ENCODE measurements at regions not wholly inside any gene's neighbourhood (a gene's known extent, or its start where the extent isn't known, plus 50 kb on each side); places are given as distances from the start of the nearest gene placed in this dataset.
A peak's percentile ranks its signal among the peaks of the same experiment; 100 is the strongest.

DNA sequence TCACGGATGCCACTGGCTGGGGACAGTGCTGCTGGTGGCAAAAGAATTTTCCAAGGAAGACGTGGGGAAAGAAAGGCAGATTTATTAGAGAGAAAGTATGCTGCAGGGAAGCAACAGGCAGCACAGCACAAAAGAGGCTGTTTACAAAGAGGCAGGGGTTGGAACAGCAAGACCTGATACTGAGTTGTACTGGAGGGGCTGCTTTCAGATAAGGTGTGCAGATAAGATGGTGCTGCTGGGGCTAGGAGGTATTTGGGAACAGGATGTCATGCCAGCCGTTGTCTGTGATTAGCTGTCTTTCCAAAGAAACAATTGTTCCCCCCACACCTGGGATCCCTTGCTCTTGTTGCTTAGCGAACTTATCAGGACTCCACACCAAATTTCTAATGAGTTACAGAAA is 2023.3 kb upstream of the PCDH20 start:
- TF ChIP-seq CTCF (IDR thresholded peaks at IDR 0.05; ENCODE audit: insufficient read depth, low read length, severe bottlenecking): no peak
- no peak overlapping the region for H3K4me3 ChIP-seq (ENCODE audit: low read depth, low read length)
- H3K36me3 ChIP-seq (ENCODE audit: control insufficient read depth, insufficient read depth, low read length): no peaks in the 10 kb centered on the region
- DNase-seq (ENCODE audit: low read depth): no peak
- no peaks in the 10 kb centered on the region for H3K27me3 ChIP-seq (ENCODE audit: control insufficient read depth, insufficient read depth, low read length)
- no peak for FAIRE-seq

GRCh38 chr13:63436325-63436668 is 2020.6 kb upstream of the PCDH20 start:
- DNase-seq (ENCODE audit: low read depth) (no peak), FAIRE-seq (no peak)
- H3K4me3 ChIP-seq (ENCODE audit: low read depth, low read length): no peak overlapping the region
- H3K36me3 ChIP-seq (ENCODE audit: control insufficient read depth, insufficient read depth, low read length): no peaks in the 10 kb centered on the region
- TF ChIP-seq CTCF (IDR thresholded peaks at IDR 0.05; ENCODE audit: insufficient read depth, low read length, severe bottlenecking): no peak
- H3K27me3 ChIP-seq (ENCODE audit: control insufficient read depth, insufficient read depth, low read length): no peaks in the 10 kb centered on the region

DNA sequence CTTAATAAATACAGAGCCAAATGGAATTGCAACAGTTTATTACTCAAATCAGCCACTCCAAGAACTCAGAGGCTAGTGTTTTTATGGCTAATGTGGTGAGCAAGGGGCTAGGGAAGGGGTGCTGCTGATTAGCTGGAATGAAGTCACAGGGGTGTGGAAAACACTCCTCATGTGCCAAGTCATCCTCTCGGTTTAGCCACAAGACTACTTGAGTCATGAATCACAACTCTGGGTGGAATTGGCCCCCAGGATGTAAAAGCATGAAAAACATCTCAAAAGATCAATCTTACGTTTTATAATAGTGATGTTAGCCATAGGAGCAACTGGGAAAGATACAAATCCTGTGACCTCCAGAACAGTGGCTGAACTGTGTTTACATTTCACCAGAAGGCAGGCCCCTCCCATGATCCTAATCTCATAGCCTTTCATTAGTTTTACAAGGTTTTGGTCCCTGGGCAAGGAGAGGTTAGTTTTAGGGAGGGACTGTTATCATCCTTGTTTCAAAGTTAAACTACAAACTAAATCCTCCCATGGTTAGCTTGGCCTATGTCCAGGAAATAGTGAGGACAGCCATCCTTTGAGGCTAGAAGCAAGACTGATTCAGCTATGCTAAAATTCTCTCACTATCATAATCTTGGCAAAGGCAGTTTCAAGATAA is 2020.1 kb upstream of the PCDH20 start:
- Histone ChIP-seq H3K27me3 (ENCODE audit: control insufficient read depth, insufficient read depth, low read length) (no peaks in the 10 kb centered on the region), H3K36me3 (ENCODE audit: control insufficient read depth, insufficient read depth, low read length) (no peaks in the 10 kb centered on the region), H3K4me3 (ENCODE audit: low read depth, low read length) (no peak overlapping the region)
- peak; percentile 61 for DNase-seq (ENCODE audit: low read depth)
- no peak for TF ChIP-seq CTCF (IDR thresholded peaks at IDR 0.05; ENCODE audit: insufficient read depth, low read length, severe bottlenecking)
- no peak for FAIRE-seq

GRCh38 chr13:63433546-63434150 is 2018.0 kb upstream of the PCDH20 start:
- FAIRE-seq (no peak), DNase-seq (ENCODE audit: low read depth) (peak; percentile 18)
- Histone ChIP-seq H3K36me3 (ENCODE audit: control insufficient read depth, insufficient read depth, low read length) (no peaks in the 10 kb centered on the region), H3K4me3 (ENCODE audit: low read depth, low read length) (no peak overlapping the region), H3K27me3 (ENCODE audit: control insufficient read depth, insufficient read depth, low read length) (no peaks in the 10 kb centered on the region)
- TF ChIP-seq CTCF (IDR thresholded peaks at IDR 0.05; ENCODE audit: insufficient read depth, low read length, severe bottlenecking): no peak

DNA sequence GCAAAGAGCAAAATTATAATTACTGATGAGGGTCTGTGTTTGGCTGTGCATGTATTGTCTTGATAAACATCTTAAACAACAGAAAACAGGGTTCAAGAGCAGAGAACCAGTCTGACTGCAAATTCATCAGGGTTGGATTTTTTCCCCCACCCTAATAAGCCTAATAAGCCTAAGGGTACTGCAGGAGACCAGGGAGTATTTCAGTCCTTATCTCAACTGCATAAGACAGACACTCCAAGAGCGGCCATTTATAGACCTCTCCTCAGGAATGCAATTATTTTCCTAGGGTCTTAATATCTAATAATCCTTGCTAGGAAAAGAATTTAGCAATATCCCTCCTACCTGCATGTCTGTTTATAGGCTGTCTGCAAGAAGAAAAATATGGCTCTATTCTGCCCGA is 2011.5 kb upstream of the PCDH20 start:
- DNase-seq (ENCODE audit: low read depth) (no peak), FAIRE-seq (no peak)
- no peak for TF ChIP-seq CTCF (IDR thresholded peaks at IDR 0.05; ENCODE audit: insufficient read depth, low read length, severe bottlenecking)
- Histone ChIP-seq H3K36me3 (ENCODE audit: control insufficient read depth, insufficient read depth, low read length) (no peaks in the 10 kb centered on the region), H3K4me3 (ENCODE audit: low read depth, low read length) (no peak overlapping the region), H3K27me3 (ENCODE audit: control insufficient read depth, insufficient read depth, low read length) (no peaks in the 10 kb centered on the region)

DNA sequence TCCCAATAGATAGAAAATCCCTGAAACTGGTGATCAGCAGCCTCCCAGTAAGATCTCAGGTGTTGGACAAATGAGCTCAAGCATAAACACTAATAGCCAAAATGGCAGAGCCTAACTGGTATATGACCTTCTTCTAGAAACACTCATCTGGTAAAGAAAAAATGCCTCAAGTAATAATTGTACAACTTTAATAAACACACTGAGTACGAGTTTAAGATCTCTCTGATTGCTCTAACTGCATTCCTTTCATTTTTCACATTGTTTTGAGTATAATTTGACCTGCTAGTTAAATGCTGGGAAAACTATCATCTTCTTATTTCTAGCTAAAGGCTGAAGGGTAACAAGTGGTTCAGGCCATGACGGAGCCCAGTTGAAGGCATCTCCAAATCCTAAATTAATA is 2009.5 kb upstream of the PCDH20 start:
- no peaks in the 10 kb centered on the region for H3K27me3 ChIP-seq (ENCODE audit: control insufficient read depth, insufficient read depth, low read length)
- FAIRE-seq (no peak), DNase-seq (ENCODE audit: low read depth) (no peak)
- H3K4me3 ChIP-seq (ENCODE audit: low read depth, low read length): no peak overlapping the region
- TF ChIP-seq CTCF (IDR thresholded peaks at IDR 0.05; ENCODE audit: insufficient read depth, low read length, severe bottlenecking): no peak
- H3K36me3 ChIP-seq (ENCODE audit: control insufficient read depth, insufficient read depth, low read length): no peaks in the 10 kb centered on the region
